ENCODE measurements at regions not wholly inside any gene's neighbourhood (a gene's known extent, or its start where the extent isn't known, plus 50 kb on each side); places are given as distances from the start of the nearest gene placed in this dataset.

DNA sequence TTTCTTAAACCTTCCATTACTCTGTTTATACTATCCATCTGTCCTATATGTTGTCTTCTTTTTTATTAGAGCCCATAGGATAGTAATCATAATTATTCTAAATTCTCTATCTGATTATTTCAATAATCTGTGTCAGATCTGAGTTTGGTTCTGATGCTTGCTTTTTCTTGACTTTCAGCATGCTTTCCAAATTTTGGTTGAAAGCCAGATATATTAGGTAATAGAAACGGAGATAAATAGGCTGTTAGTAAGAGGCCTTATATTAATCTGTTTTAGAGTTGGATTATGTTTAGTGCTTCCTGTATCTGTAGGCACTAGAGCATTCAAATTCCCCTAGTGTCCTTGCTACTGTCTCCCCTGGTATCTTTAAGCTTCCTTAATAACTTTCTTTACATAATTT, 939.9 kb upstream of the GHITM start:
- no peak for TF ChIP-seq CTCF (conservative IDR thresholded peaks at IDR 0.05; ENCODE audit: low read depth, low read length)
- Histone ChIP-seq H3K79me2 (ENCODE audit: insufficient read depth, low read depth) (no peaks in the 10 kb centered on the region), H3K4me2 (no peak overlapping the region), H2AFZ (ENCODE audit: low read depth) (no peak overlapping the region), H4K20me1 (ENCODE audit: insufficient read depth) (no peaks in the 10 kb centered on the region), H3K27me3 (ENCODE audit: insufficient read depth, low read depth) (no peaks in the 10 kb centered on the region), H3K4me1 (ENCODE audit: low read depth, poor library complexity, severe bottlenecking) (no peaks in the 10 kb centered on the region), H3K4me3 (IDR thresholded peaks at IDR 0.05; ENCODE audit: insufficient read depth, low read depth, low read length) (no peak overlapping the region), H3K9ac (no peak overlapping the region), H3K36me3 (ENCODE audit: insufficient read depth) (no peaks in the 10 kb centered on the region; the same call in 1 of the 2 replicates), H3K27ac (no peak overlapping the region)

DNA sequence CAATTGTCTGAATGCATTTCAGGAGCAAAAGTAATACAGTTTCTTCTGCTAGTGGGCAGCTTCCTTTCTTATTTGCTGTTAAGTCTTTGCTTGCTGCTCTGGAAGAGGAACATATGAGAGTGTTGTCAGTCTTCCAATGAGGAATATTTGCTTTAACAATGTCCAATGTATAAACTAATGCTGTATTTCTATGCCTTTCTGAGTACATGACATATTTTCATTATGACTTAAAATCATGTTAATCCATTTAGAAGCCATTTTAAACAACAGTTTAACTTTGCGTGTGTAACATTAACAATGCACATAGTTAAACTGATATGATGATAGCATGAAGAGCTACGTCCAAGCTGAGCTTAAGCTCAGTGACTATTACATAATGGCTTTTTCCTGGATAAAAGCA, 933.4 kb upstream of the GHITM start:
- H3K27me3 ChIP-seq (ENCODE audit: insufficient read depth, low read depth), result no peaks in the 10 kb centered on the region
- no peaks in the 10 kb centered on the region for H3K4me1 ChIP-seq (ENCODE audit: low read depth, poor library complexity, severe bottlenecking)
- no peaks in the 10 kb centered on the region for H3K36me3 ChIP-seq (ENCODE audit: insufficient read depth)
- H3K4me3 ChIP-seq (IDR thresholded peaks at IDR 0.05; ENCODE audit: insufficient read depth, low read depth, low read length), result no peak overlapping the region
- H3K4me2 ChIP-seq, result no peak overlapping the region
- no peak overlapping the region for H3K27ac ChIP-seq
- H2AFZ ChIP-seq (ENCODE audit: low read depth), result no peak overlapping the region
- no peaks in the 10 kb centered on the region for H3K79me2 ChIP-seq (ENCODE audit: insufficient read depth, low read depth)
- H4K20me1 ChIP-seq (ENCODE audit: insufficient read depth), result no peaks in the 10 kb centered on the region
- H3K9ac ChIP-seq, result no peak overlapping the region
- TF ChIP-seq CTCF (conservative IDR thresholded peaks at IDR 0.05; ENCODE audit: low read depth, low read length), result no peak

DNA sequence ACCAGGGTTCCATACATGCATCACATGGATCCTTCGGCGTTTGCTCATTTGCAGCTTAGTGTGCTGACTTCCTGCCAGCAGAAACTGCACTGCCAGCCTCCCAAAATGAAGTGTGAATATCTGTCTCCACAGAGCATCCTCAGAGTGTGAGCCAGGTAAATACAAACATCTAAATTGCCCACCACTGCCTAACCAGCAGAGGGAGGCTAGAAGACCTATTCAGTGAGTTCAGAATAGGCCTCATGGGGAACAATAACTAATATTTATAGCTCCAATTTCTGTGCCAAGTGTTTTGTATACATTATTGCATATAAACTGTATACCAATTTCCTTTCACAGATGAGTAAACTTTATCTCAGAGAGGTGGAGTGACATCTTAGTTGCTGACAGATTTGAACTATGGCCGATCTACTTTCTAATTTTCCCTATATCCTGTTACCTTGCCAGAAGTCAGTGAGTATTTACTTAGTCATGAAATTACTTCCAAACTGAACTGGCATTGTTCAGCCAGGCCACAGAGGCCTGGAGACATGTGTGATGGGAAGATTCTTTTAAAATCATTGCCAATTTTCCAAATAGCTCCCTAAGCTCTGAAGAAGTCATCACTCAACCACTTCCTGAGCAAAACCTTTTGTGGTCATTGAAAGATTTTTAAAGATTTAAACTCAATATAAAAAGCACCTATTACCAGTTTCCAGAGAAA, 926.5 kb upstream of the GHITM start:
- Histone ChIP-seq H3K4me1 (ENCODE audit: low read depth, poor library complexity, severe bottlenecking) (no peaks in the 10 kb centered on the region), H3K4me3 (IDR thresholded peaks at IDR 0.05; ENCODE audit: insufficient read depth, low read depth, low read length) (no peak overlapping the region), H2AFZ (ENCODE audit: low read depth) (no peak overlapping the region), H3K9ac (no peak overlapping the region), H3K4me2 (no peak overlapping the region), H3K27me3 (ENCODE audit: insufficient read depth, low read depth) (no peaks in the 10 kb centered on the region), H3K79me2 (ENCODE audit: insufficient read depth, low read depth) (no peaks in the 10 kb centered on the region), H3K27ac (no peak overlapping the region), H3K36me3 (ENCODE audit: insufficient read depth) (no peaks in the 10 kb centered on the region), H4K20me1 (ENCODE audit: insufficient read depth) (no peaks in the 10 kb centered on the region)
- TF ChIP-seq CTCF (conservative IDR thresholded peaks at IDR 0.05; ENCODE audit: low read depth, low read length), result no peak

DNA sequence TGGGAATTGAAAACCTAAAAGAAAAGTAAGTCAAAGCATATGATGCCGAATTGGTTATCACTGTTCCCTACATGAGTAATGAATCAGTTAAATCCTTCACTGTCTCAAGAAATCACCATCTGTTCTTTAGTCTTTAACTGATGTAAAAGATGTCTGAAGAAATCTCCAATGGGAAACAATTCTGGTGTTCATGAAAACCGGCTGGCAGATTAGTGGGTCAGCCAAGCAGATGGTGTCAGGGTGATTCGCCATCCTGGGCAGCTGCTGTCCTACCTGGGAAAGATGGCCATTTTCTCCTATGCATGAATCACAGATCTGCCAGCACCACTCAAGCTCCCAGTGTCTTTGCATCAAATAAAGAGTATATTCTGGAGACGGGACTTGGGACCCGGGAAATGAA, 925.2 kb upstream of the GHITM start:
- H3K4me1 ChIP-seq (ENCODE audit: low read depth, poor library complexity, severe bottlenecking), result no peaks in the 10 kb centered on the region
- no peak for TF ChIP-seq CTCF (conservative IDR thresholded peaks at IDR 0.05; ENCODE audit: low read depth, low read length)
- no peak overlapping the region for H2AFZ ChIP-seq (ENCODE audit: low read depth)
- H3K4me3 ChIP-seq (IDR thresholded peaks at IDR 0.05; ENCODE audit: insufficient read depth, low read depth, low read length), result no peak overlapping the region
- no peaks in the 10 kb centered on the region for H3K27me3 ChIP-seq (ENCODE audit: insufficient read depth, low read depth)
- no peaks in the 10 kb centered on the region for H4K20me1 ChIP-seq (ENCODE audit: insufficient read depth)
- H3K27ac ChIP-seq, result no peak overlapping the region
- H3K36me3 ChIP-seq (ENCODE audit: insufficient read depth), result no peaks in the 10 kb centered on the region
- H3K4me2 ChIP-seq, result no peak overlapping the region
- H3K9ac ChIP-seq, result no peak overlapping the region
- no peaks in the 10 kb centered on the region for H3K79me2 ChIP-seq (ENCODE audit: insufficient read depth, low read depth)

Data from KMS-11 (cell line).